SH-SY5Y (cell line): ENCODE measurements at regions not wholly inside any gene's neighbourhood (a gene's known extent, or its start where the extent isn't known, plus 50 kb on each side); places are given as distances from the start of the nearest gene placed in this dataset.

ENCODE experiments used
- GATA2 ChIP-seq: IDR thresholded peaks from 2 replicates; pipeline ENCODE4 v1.6.1; 2011; ENCODE audit warnings: mild to moderate bottlenecking, low read depth, low read length
- GATA3 ChIP-seq: IDR thresholded peaks from 2 replicates; pipeline ENCODE4 v1.6.1; 2011; ENCODE audit warnings: low read depth, mild to moderate bottlenecking, low read length, moderate library complexity

- TF ChIP-seq GATA3 (no peak), GATA2 (no peak)
Measured at GRCh38 chr16:85455534-85455933, 157.6 kb upstream of the GSE1 start.

DNA sequence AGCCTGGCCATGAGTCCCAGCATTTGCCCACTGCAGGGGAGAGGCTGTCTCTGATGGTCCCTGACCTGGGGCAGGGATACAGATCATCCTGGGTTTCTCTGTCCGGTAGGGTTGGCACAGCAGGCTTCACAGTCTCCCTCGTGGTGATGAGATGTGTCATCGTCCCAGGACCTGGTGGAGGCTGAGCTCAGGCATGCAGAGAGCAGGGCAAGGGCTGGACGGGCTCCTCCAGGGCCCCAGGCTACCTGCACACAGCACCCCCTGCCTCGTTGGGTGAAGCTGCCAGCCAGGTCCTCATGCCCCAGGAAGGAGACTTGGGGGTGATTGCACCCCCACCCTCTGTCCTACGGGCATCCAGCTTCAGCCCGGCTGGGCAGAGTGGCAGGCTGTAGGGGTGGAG, 155.8 kb upstream of the GSE1 start:
- TF ChIP-seq GATA3 = no peak
- TF ChIP-seq GATA2 = no peak

DNA sequence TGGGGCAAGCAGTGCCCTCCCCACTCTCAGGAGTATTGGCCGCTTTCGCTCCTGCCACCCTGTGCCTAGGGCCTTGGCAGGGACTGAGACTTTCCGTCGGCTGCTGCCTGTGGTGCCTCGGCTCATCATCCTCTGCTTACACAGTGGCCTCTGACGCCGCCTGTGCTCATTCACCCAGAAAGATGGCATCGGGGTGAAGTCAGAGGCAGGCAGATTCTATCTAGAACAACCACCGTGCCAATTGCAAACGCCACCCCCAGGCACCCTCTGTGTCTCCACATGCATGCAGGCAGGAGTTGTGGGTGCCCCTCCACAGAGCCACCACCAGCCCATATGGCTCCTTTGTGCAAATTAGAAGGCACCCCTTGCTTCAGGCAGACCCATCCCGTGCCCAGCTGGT, 154.2 kb upstream of the GSE1 start:
- TF ChIP-seq GATA3 (no peak), GATA2 (peak; percentile 97)

DNA sequence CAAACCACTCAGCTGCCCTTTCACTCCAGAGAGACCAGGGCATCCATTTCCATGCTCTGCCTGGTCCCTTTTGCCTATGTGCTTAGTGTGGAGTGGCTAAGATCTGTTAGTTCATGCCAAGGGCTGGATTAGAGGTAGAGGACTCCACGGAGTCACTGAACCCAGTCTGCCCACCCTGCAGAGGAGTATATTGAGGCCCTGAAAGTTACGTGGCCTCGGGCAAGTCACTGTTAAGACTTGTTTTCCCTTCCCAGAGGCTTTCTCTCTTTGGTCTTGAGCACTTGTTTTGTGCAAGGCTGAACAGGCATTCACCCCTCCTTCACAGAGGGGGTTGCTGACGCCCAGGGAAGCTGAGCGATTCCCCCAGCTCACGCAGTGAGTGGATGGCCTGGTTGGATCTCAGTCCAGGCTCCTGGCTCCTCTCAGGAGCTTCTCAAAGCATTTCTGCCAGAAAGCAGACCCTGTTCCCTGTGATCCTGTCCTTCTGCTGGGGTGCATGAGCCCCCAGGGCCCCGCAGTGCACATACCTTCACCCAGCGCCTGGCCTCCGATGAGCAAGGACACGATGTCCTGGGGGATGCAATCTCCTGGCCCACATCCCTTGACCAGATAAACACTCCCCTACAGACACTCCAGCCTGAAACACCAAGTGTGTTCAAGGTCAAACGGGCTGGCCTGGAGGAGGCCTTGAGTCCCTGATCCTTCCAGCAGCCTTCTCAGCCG, 153.4 kb upstream of the GSE1 start:
- TF ChIP-seq GATA2 (no peak), GATA3 (no peak)

GRCh38 chr16:85460252-85461021, 152.7 kb upstream of the GSE1 start:
- no peak for TF ChIP-seq GATA3
- TF ChIP-seq GATA2 = no peak

GRCh38 chr16:85461022-85461813, 151.9 kb upstream of the GSE1 start:
- TF ChIP-seq GATA3 (no peak), GATA2 (no peak)

- no peak for TF ChIP-seq GATA2
- TF ChIP-seq GATA3 = no peak
Measured at GRCh38 chr16:85461814-85462713, 151.1 kb upstream of the GSE1 start.

- TF ChIP-seq GATA2 (no peak), GATA3 (no peak)
Measured at GRCh38 chr16:85462714-85463611, 150.2 kb upstream of the GSE1 start.

DNA sequence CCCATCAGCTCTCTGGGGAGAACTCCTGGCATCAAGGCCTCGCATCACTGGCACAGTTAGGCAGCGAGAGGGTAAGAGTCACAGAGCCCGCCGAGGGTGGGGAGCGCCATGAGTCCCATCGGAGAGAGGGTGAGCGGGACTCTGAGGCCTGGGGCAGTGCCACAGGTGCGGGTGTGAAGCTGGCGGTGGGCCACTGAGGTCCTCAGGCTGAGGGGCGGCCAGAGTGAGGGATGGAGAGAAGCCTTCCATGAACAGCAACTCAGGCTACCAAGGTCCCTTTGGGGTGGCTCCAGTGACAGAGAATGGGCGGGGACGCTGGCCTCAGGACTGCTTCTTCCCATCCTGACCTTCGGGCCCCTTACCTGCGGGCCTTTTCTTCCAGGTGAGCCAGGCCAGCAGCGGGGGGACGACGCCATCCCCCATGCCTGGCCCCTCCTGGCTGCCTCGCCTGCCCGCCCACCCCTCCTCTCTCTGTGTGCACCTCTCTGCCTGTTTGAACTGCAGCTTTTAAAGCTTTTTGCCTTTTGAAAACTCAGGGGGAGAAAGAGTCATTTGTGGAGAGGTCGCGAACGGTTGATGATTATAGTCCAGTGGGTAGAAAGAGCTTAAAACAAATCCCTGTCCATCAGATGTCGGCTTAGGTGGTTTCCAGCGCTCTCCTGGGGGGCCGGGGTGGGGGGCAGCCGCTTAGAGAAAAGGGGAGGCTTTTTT, 149.3 kb upstream of the GSE1 start:
- TF ChIP-seq GATA2 = no peak
- no peak for TF ChIP-seq GATA3

DNA sequence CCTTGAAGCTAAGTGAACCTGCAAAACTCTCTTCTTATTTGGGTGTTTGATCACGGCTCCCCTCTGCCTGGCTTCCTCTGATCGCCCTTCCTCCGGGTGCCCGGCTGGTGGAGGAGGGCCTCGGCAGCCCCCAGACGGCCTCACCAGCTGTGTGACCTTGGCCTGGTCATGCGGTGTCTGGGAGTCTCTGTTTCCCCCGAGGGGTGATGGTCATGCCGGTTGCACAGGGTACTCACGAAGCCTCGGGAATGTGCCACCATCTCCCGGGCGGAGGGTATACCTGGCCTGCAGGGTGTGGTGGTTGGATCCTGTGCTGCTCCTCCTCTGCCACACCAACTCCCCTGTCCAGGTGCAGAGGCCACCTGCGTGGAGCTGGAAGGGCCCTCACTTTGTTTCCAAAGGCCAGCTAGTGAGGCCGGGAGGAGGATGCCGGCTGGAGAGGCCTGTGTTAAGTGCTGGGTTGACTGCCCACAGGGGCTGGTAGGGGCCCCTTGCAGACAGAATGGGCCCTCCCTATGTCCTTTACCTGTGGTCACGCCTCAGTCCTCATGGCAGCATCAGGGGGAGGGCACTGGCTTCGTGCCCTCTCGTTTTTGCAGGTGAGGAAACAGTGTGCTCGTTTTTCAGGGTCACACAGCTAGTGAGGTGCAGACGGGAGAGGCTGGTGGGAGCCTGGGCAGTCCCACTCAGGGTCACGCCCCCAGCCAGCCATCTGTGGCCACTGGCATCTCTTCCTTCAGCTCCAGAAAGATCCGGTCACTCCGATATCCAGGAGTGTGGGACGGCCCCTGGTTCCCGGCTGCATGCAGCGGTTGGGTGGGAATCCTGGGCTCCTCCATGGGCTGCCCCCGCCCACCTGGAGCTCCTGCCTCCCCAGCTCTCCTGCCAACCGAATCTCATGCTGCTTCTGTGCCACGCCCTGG, 148.5 kb upstream of the GSE1 start:
- TF ChIP-seq GATA3 = no peak
- no peak for TF ChIP-seq GATA2

GRCh38 chr16:85465328-85466303, 147.5 kb upstream of the GSE1 start:
- TF ChIP-seq GATA2 = no peak
- TF ChIP-seq GATA3 = no peak
